T-helper 2 cell treated with Interferon-gamma antibody and Interleukin-4, amounts not matched to agents 100 ng/mL and 5 ng/mL, for 36 hours (primary cell): ENCODE measurements at regions not wholly inside any gene's neighbourhood (a gene's known extent, or its start where the extent isn't known, plus 50 kb on each side); places are given as distances from the start of the nearest gene placed in this dataset.

Experiments used
- intact Hi-C: fragments of 100-400 bp; cut with micrococcal nuclease; formaldehyde crosslinking; loops from one replicate; pipeline ENCODE4 v1.15.1; 2023

- intact Hi-C loops, result no loop called here
Observed at GRCh38 chr17:36727577-36727976, 126.2 kb downstream of the MRM1 start.

GRCh38 chr17:36728030-36728991 lies 126.9 kb downstream of the MRM1 start:
- intact Hi-C loops, result no loop called here

- intact Hi-C loops, result no loop called here
Observed at GRCh38 chr17:36730095-36730808, 128.9 kb downstream of the MRM1 start.

- intact Hi-C loops, result no loop called here
Observed at GRCh38 chr17:36730857-36731490, 129.6 kb downstream of the MRM1 start.

GRCh38 chr17:36731811-36732210 lies 130.4 kb downstream of the MRM1 start:
- intact Hi-C loops, result no loop called here

- intact Hi-C loops, result no loop called here
Observed at GRCh38 chr17:36732351-36732750, 131.0 kb downstream of the MRM1 start.

GRCh38 chr17:36736201-36737156 lies 135.1 kb downstream of the MRM1 start:
- intact Hi-C loops, result no loop called here

- intact Hi-C loops, result no loop called here
Observed at GRCh38 chr17:36739208-36739607, 137.8 kb downstream of the MRM1 start.

GRCh38 chr17:36740157-36740556 lies 138.8 kb downstream of the MRM1 start:
- intact Hi-C loops, result no loop called here

- intact Hi-C loops, result no loop called here
Observed at GRCh38 chr17:36741019-36741902, 139.9 kb downstream of the MRM1 start.

GRCh38 chr17:36742267-36743000 lies 141.1 kb downstream of the MRM1 start:
- intact Hi-C loops, result no loop called here

GRCh38 chr17:36743130-36743529 lies 141.7 kb downstream of the MRM1 start:
- intact Hi-C loops, result no loop called here

GRCh38 chr17:36746381-36747053 lies 145.1 kb downstream of the MRM1 start:
- intact Hi-C loops, result no loop called here

- intact Hi-C loops, result no loop called here
Observed at GRCh38 chr17:36747861-36748260, 146.5 kb downstream of the MRM1 start.

GRCh38 chr17:36748272-36748671 lies 146.9 kb downstream of the MRM1 start:
- intact Hi-C loops, result no loop called here

GRCh38 chr17:36749493-36749892 lies 148.1 kb downstream of the MRM1 start:
- intact Hi-C loops, result no loop called here

GRCh38 chr17:36750316-36750885 lies 149.0 kb downstream of the MRM1 start:
- intact Hi-C loops, result no loop called here
